T-cell (primary cell): ENCODE measurements at regions not wholly inside any gene's neighbourhood (a gene's known extent, or its start where the extent isn't known, plus 50 kb on each side); places are given as distances from the start of the nearest gene placed in this dataset.

Experiments used
- ATAC-seq, 4 experiments: fragments of 200-7000 bp in 3 of 4; fragments of 150-1000 bp in 1 of 4; cut with Tn5 transposase; replicated peaks in 1 of 4; 1 replicate in 3 of 4; 2 replicates in 1 of 4; pipeline ENCODE4 v1.10.0; 2021; ENCODE audit warnings: moderate library complexity in 3 of 4, mild to moderate bottlenecking in 2 of 4, moderate number of reproducible peaks in 1 of 4
- CTCF ChIA-PET, 2 donors: fragments of 300-600 bp; sonication (Branson Sonifier 250); formaldehyde crosslinking; loops; one replicate each; lab custom pipeline; 2022; ENCODE audit warnings: antibody characterized with exemption in 2 of 2; lab: Charles Lee
- POLR2A ChIA-PET, 2 donors: fragments of 300-600 bp; sonication (Branson Sonifier 250); formaldehyde crosslinking; loops; one replicate each; lab custom pipeline; 2022; ENCODE audit warnings: antibody characterized with exemption in 2 of 2; lab: Charles Lee
- DNase-seq, 35 experiments: peaks; one replicate each; pipeline versions ENCODE4 v3.0.0 to v3.0.0-alpha.2; 2013 to 2023
- H3K27ac ChIP-seq: one replicate; pipeline ENCODE4 v1.5.1; 2013; ENCODE audit warnings: low read length
- H3K27me3 ChIP-seq, 2 experiments: replicated peaks in 1 of 2; 1 replicate in 1 of 2; 2 replicates in 1 of 2; pipeline versions ENCODE4 v1.6.1 to v1.7.0; 2013; ENCODE audit warnings: low read length in 1 of 2, mixed read lengths in 1 of 2; ENCODE audit not compliant: control insufficient read depth in 2 of 2, insufficient read depth in 2 of 2; ENCODE audit errors: extremely low read depth in 1 of 2
- H3K36me3 ChIP-seq, 2 donors: 1 replicate in 1 of 2; 2 replicates in 1 of 2; pipeline versions ENCODE4 v1.6.1 to v1.7.0; 2013; ENCODE audit warnings: low read length in 1 of 2; ENCODE audit not compliant: control insufficient read depth in 2 of 2, insufficient read depth in 1 of 2; ENCODE audit errors: extremely low read depth in 1 of 2
- H3K4me1 ChIP-seq, 2 experiments: 1 replicate in 1 of 2; 2 replicates in 1 of 2; pipeline versions ENCODE4 v1.6.1 to v1.7.0; 2013; ENCODE audit warnings: low read length in 2 of 2, mixed read lengths in 1 of 2; ENCODE audit not compliant: insufficient read depth in 2 of 2, control insufficient read depth in 1 of 2; ENCODE audit errors: extremely low read depth in 1 of 2
- H3K4me3 ChIP-seq, 2 donors: 1 replicate in 1 of 2; 2 replicates in 1 of 2; pipeline versions ENCODE4 v1.5.1 to v1.7.0; 2013; ENCODE audit warnings: mild to moderate bottlenecking in 2 of 2, low read length in 1 of 2, moderate library complexity in 1 of 2; ENCODE audit not compliant: control insufficient read depth in 1 of 2; ENCODE audit errors: extremely low read depth in 1 of 2
- H3K9me3 ChIP-seq: 2 replicates; pipeline ENCODE4 v1.7.0; 2013
- H3K27ac Mint-ChIP-seq, 2 donors: one replicate each; pipeline ENCODE4 v1.8.0; 2020 to 2021; ENCODE audit warnings: mild to moderate bottlenecking in 2 of 2, mixed read lengths in 2 of 2
- H3K27me3 Mint-ChIP-seq, 2 donors: one replicate each; pipeline ENCODE4 v1.8.0; 2021 to 2022; ENCODE audit warnings: mixed read lengths in 2 of 2
- H3K36me3 Mint-ChIP-seq: one replicate; pipeline ENCODE4 v1.8.0; 2021; ENCODE audit warnings: mixed read lengths
- H3K4me1 Mint-ChIP-seq, 3 donors: one replicate each; pipeline ENCODE4 v1.8.0; 2020 to 2022; ENCODE audit warnings: mixed read lengths in 3 of 3, mild to moderate bottlenecking in 1 of 3
- H3K4me3 Mint-ChIP-seq, 3 donors: one replicate each; pipeline ENCODE4 v1.8.0; 2020 to 2022; ENCODE audit warnings: mild to moderate bottlenecking in 3 of 3, mixed read lengths in 3 of 3, moderate library complexity in 3 of 3
- H3K9me3 Mint-ChIP-seq, 3 donors: one replicate each; pipeline ENCODE4 v1.8.0; 2020 to 2022; ENCODE audit warnings: mixed read lengths in 3 of 3
- WGBS: methylation state at CpG from one replicate; pipeline ENCODE4 v1.1.5; 2013; ENCODE audit warnings: missing lambda C conversion rate; ENCODE audit not compliant: insufficient coverage; 5-methylcytosine and 5-hydroxymethylcytosine counted together

DNA sequence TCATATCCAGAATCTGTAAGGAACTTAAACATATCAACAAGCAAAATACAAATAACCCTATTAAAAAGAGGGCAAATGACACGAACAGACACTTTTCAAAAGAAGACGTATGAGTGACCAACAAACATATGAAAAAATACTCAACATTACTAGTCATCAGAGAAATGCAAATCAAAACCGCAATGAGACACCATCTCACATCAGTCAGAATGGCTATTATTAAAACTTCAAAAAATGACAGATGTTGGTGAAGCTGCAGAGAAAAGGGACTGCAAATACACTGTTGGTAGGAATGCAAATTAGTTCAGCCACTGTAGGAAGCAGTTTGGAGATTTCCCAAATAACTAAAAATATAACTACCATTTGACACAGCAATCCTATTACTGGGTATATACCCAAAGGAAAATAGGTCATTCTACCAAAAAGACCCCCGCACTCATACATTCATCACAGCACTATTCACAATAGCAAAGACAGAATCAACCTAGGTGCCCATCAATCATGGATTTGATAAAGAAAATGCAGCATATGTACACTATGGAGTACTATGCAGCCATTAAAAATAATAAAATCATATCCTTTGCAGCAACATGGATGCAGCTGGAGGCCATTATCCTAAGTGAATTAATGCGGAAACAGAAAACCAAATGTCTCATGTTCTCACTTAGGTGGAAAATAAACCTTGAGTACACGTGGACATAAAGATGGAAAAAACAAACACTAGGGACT is 230.1 kb upstream of the RAB4A start:
- no peak overlapping the region for H3K4me3 Mint-ChIP-seq
- no peak overlapping the region for H3K27ac Mint-ChIP-seq
- Histone ChIP-seq H3K36me3 (no peaks in the 10 kb centered on the region), H3K27me3 (peaks cover 0 to 3% of the 10 kb centered on the region in 2 experiments), H3K27ac (no peak overlapping the region), H3K4me3 (no peak overlapping the region), H3K4me1 (peaks cover 6 to 17% of the 10 kb centered on the region in 2 experiments), H3K9me3 (no peaks in the 10 kb centered on the region)
- DNase-seq (no peak), ATAC-seq (no peak)
- peaks cover 9 to 36% (median 21%) of the 10 kb centered on the region in 3 donors for H3K4me1 Mint-ChIP-seq
- no CpG with 5 or more reads among the region's 6 CpGs for WGBS
- CTCF ChIA-PET = no interaction called here
- H3K9me3 Mint-ChIP-seq = no peaks in the 10 kb centered on the region
- no peaks in the 10 kb centered on the region for H3K36me3 Mint-ChIP-seq
- POLR2A ChIA-PET = interaction anchor here in 1 of 2 donors (0.7 kb wide), 1 partner anchor 178 kb away, joined by 5 read pairs; no protein-coding TSS in a partner anchor
- H3K27me3 Mint-ChIP-seq = peaks cover 12 to 16% of the 10 kb centered on the region in 2 donors

- ATAC-seq (no peak), DNase-seq (no peak)
- H3K27me3 ChIP-seq = peaks cover 0 to 3% of the 10 kb centered on the region in 2 experiments
- no peak overlapping the region for H3K4me3 Mint-ChIP-seq
- peaks cover 7 to 16% of the 10 kb centered on the region in 2 donors for H3K27me3 Mint-ChIP-seq
- CTCF ChIA-PET = no interaction called here
- H3K4me3 ChIP-seq = no peak overlapping the region
- H3K4me1 Mint-ChIP-seq = peaks cover 0 to 24% (median 9%) of the 10 kb centered on the region in 3 donors
- H3K27ac Mint-ChIP-seq = no peak overlapping the region
- H3K9me3 ChIP-seq = no peaks in the 10 kb centered on the region
- H3K9me3 Mint-ChIP-seq = no peaks in the 10 kb centered on the region
- whole genome bisulfite sequencing = no CpG with 5 or more reads among the region's 9 CpGs
- H3K27ac ChIP-seq = no peak overlapping the region
- H3K36me3 Mint-ChIP-seq = no peaks in the 10 kb centered on the region
- peaks cover 0 to 6% of the 10 kb centered on the region in 2 experiments for H3K4me1 ChIP-seq
- H3K36me3 ChIP-seq = no peaks in the 10 kb centered on the region
- POLR2A ChIA-PET = no interaction called here
These were observed 229.0 kb upstream of the RAB4A start for GRCh38 chr1:229041946-229042345.

DNA sequence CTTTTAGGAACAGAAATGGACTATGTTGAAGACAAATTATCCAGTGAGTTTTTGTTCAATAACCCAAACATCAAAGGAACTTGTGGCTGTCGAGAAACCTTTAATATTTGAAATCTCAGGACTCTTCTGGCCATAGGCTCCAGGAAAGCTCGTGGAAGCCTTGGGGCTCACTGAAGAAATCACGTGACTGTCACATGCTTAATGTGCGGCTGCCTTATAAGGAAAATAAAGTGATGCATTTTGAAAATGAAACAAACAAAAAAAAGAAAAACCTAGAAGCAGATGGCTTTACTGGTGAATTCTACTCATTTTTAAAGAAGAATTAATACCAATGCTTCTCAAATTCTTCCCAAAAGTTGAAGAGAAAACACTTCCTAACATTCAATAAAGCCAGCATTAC is 228.4 kb upstream of the RAB4A start:
- Histone ChIP-seq H3K36me3 (no peaks in the 10 kb centered on the region), H3K27me3 (peaks cover 0 to 3% of the 10 kb centered on the region in 2 experiments), H3K27ac (no peak overlapping the region), H3K4me1 (peaks cover 0 to 3% of the 10 kb centered on the region in 2 experiments), H3K9me3 (no peaks in the 10 kb centered on the region), H3K4me3 (no peak overlapping the region)
- Mint-ChIP-seq H3K27me3 (peaks cover 7 to 16% of the 10 kb centered on the region in 2 donors), H3K4me1 (peaks cover 0 to 19% (median 8%) of the 10 kb centered on the region in 3 donors), H3K36me3 (no peaks in the 10 kb centered on the region), H3K4me3 (no peak overlapping the region), H3K27ac (no peak overlapping the region), H3K9me3 (no peaks in the 10 kb centered on the region)
- ATAC-seq (no peak), DNase-seq (no peak)
- ChIA-PET CTCF (no interaction called here), POLR2A (no interaction called here)
- WGBS = 93% methylated on average over 2 of the region's 4 CpGs

GRCh38 chr1:229043115-229043514 is 227.8 kb upstream of the RAB4A start:
- no peak for ATAC-seq
- peaks cover 0 to 3% of the 10 kb centered on the region in 2 experiments for H3K27me3 ChIP-seq
- POLR2A ChIA-PET = interaction anchor here in 1 of 2 donors (0.6 kb wide), 1 partner anchor 8 kb away, joined by 3 read pairs; no protein-coding TSS in a partner anchor

DNA sequence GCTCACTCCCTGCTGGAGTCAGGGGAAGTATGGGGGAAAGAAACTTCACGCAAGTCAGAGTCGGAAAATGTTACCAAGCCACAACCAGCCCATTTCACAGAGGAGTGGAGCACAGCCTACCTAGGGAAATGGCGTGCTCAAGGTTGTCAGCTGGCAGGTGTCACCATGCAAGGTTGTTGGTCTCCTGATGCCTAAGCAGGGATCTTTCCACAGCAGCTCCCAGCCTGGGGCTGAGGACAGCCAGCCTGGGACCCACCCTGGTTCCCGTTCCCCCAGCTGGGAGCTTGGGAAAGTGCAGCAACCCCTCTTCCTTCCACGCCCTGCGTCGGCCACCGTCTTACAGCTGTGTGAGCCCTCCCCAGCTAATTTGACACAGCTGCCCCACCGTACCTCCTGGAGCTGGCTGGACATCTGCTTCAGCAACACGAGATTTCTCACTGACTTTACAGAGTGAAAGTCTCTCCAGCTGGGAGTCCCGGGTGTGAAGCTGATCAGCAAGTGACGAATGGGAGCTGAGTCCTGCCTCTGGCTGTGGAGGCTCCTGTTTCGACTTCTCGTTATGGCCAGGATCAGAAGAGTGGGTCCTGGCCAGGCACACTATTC is 224.6 kb upstream of the RAB4A start:
- CTCF ChIA-PET = no interaction called here
- no peak for ATAC-seq

More at GRCh38 chr1:229043115-229043514, 227.8 kb upstream of the RAB4A start:
- no peaks in the 10 kb centered on the region for H3K9me3 Mint-ChIP-seq
- H3K9me3 ChIP-seq = no peaks in the 10 kb centered on the region
- no peaks in the 10 kb centered on the region for H3K36me3 Mint-ChIP-seq
- H3K27me3 Mint-ChIP-seq = peaks cover 7 to 16% of the 10 kb centered on the region in 2 donors
- peaks cover 0 to 14% (median 6%) of the 10 kb centered on the region in 3 donors for H3K4me1 Mint-ChIP-seq
- CTCF ChIA-PET = no interaction called here
- no peak for DNase-seq
- peaks cover 0 to under 1% of the 10 kb centered on the region in 2 experiments for H3K4me1 ChIP-seq
- no peaks in the 10 kb centered on the region for H3K36me3 ChIP-seq
- H3K27ac ChIP-seq = no peak overlapping the region
- H3K4me3 ChIP-seq = no peak overlapping the region
- no peak overlapping the region for H3K27ac Mint-ChIP-seq
- H3K4me3 Mint-ChIP-seq = no peak overlapping the region
- WGBS = no CpG with 5 or more reads among the region's 2 CpGs

GRCh38 chr1:229047161-229047839 is 223.6 kb upstream of the RAB4A start:
- POLR2A ChIA-PET = interaction anchor here in 1 of 2 donors (0.5 kb wide), 1 partner anchor 13 kb away, joined by 4 read pairs; no protein-coding TSS in a partner anchor
- H3K4me3 Mint-ChIP-seq = no peak overlapping the region
- peaks cover 3 to 10% (median 4%) of the 10 kb centered on the region in 3 donors for H3K9me3 Mint-ChIP-seq
- CTCF ChIA-PET = no interaction called here
- Histone ChIP-seq H3K4me3 (no peak overlapping the region), H3K27me3 (no peaks in the 10 kb centered on the region), H3K36me3 (no peaks in the 10 kb centered on the region), H3K9me3 (no peaks in the 10 kb centered on the region), H3K4me1 (no peaks in the 10 kb centered on the region), H3K27ac (no peak overlapping the region)
- no peak for DNase-seq
- WGBS = 90% methylated on average over 6 of the region's 8 CpGs
- no peaks in the 10 kb centered on the region for H3K36me3 Mint-ChIP-seq
- peaks cover 10 to 14% (median 10%) of the 10 kb centered on the region in 3 donors for H3K4me1 Mint-ChIP-seq
- ATAC-seq = no peak
- no peak overlapping the region for H3K27ac Mint-ChIP-seq
- peaks cover 0 to 4% of the 10 kb centered on the region in 2 donors for H3K27me3 Mint-ChIP-seq

More for the DNA sequence above, 224.6 kb upstream of the RAB4A start:
- H3K27me3 ChIP-seq = peaks cover 0 to 3% of the 10 kb centered on the region in 2 experiments
- Mint-ChIP-seq H3K36me3 (no peaks in the 10 kb centered on the region), H3K9me3 (peaks cover 0 to 3% (median 0%) of the 10 kb centered on the region in 3 donors), H3K27ac (no peak overlapping the region), H3K4me3 (no peak overlapping the region), H3K4me1 (peaks cover 5 to 11% (median 6%) of the 10 kb centered on the region in 3 donors), H3K27me3 (peaks cover 0 to 4% of the 10 kb centered on the region in 2 donors)
- 91% methylated on average over 11 of the region's 14 CpGs for WGBS
- H3K4me1 ChIP-seq = no peaks in the 10 kb centered on the region
- no peak overlapping the region for H3K4me3 ChIP-seq
- no peaks in the 10 kb centered on the region for H3K36me3 ChIP-seq
- no peak for DNase-seq
- POLR2A ChIA-PET = no interaction called here
- no peak overlapping the region for H3K27ac ChIP-seq
- H3K9me3 ChIP-seq = no peaks in the 10 kb centered on the region
